Neural cell (in vitro differentiated cells): ENCODE measurements at regions not wholly inside any gene's neighbourhood (a gene's known extent, or its start where the extent isn't known, plus 50 kb on each side); places are given as distances from the start of the nearest gene placed in this dataset.

ENCODE experiments used
- H2AFZ ChIP-seq: fragments of 200-600, 300-800 bp; sonication (generic), shearing (Covaris generic); 2 replicates; pipeline ENCODE4 v1.6.0; 2014; ENCODE audit warnings: low read depth, mild to moderate bottlenecking, antibody characterized with exemption, low read length, moderate library complexity
- H3F3A ChIP-seq: fragments of 200-600 bp; shearing (Covaris generic); 2 replicates; pipeline ENCODE4 v1.6.1; 2016; ENCODE audit warnings: mild to moderate bottlenecking, moderate library complexity, mixed read lengths, antibody characterized with exemption, low read length; ENCODE audit not compliant: insufficient read depth, poor library complexity, severe bottlenecking
- H3K27ac ChIP-seq: fragments of 200-600, 300-800 bp; sonication (generic), shearing (Covaris generic); 2 replicates; pipeline ENCODE4 v1.5.1; 2014; ENCODE audit warnings: mild to moderate bottlenecking, low read length, moderate library complexity
- H3K27me3 ChIP-seq: fragments of 300-800, 200-600 bp; sonication (generic), shearing (Covaris generic); 2 replicates; pipeline ENCODE4 v1.6.0; 2014; ENCODE audit warnings: mild to moderate bottlenecking, low read depth, low read length, moderate library complexity; ENCODE audit not compliant: insufficient read depth
- H3K36me3 ChIP-seq: fragments of 300-800, 200-600 bp; sonication (generic), shearing (Covaris generic); 2 replicates; pipeline ENCODE4 v1.5.1; 2014; ENCODE audit warnings: mild to moderate bottlenecking, antibody characterized with exemption, low read length, moderate library complexity; ENCODE audit not compliant: insufficient read depth
- H3K4me2 ChIP-seq: fragments of 300-800, 200-600 bp; sonication (generic), shearing (Covaris generic); 2 replicates; pipeline ENCODE4 v1.6.0; 2014; ENCODE audit warnings: mild to moderate bottlenecking, low read length
- H3K4me3 ChIP-seq: fragments of 300-800, 200-600 bp; sonication (generic), shearing (Covaris generic); 2 replicates; pipeline ENCODE4 v1.5.1; 2014; ENCODE audit warnings: mild to moderate bottlenecking, low read length, moderate library complexity
- H3K79me2 ChIP-seq: fragments of 200-600 bp; shearing (Covaris generic); replicated peaks from 2 replicates; pipeline ENCODE4 v1.6.0; 2014; ENCODE audit warnings: mild to moderate bottlenecking, low read length, moderate library complexity; ENCODE audit not compliant: insufficient read depth
- H3K9ac ChIP-seq: fragments of 300-800, 200-600 bp; sonication (generic), shearing (Covaris generic); 2 replicates; pipeline ENCODE4 v1.6.1; 2016; ENCODE audit warnings: mild to moderate bottlenecking, low read length, mixed read lengths
- H3K9me2 ChIP-seq: fragments of 200-600 bp; shearing (Covaris generic); 2 replicates; pipeline ENCODE4 v1.6.1; 2016; ENCODE audit warnings: mild to moderate bottlenecking, low read length, mixed read lengths; ENCODE audit not compliant: insufficient read depth
- H3K9me3 ChIP-seq: fragments of 200-600, 300-800 bp; sonication (generic), shearing (Covaris generic); 2 replicates; pipeline ENCODE4 v1.6.1; 2016; ENCODE audit warnings: mild to moderate bottlenecking, mixed run types, low read length, moderate library complexity, mixed read lengths
- H4K20me1 ChIP-seq: fragments of 200-600 bp; shearing (Covaris generic); 2 replicates; pipeline ENCODE4 v1.6.1; 2016; ENCODE audit warnings: mild to moderate bottlenecking, mixed run types; ENCODE audit not compliant: insufficient read depth
- CTCF ChIP-seq: fragments of 450-650 bp; IDR thresholded peaks from 2 replicates; pipeline ENCODE4 v1.5.1; 2014; ENCODE audit warnings: antibody characterized with exemption, mild to moderate bottlenecking, moderate library complexity; ENCODE audit not compliant: poor library complexity, severe bottlenecking
- EP300 ChIP-seq: fragments of 450-650 bp; conservative IDR thresholded peaks from 2 replicates; pipeline ENCODE4 v1.6.1; 2014; ENCODE audit warnings: antibody characterized with exemption, mild to moderate bottlenecking, moderate library complexity; ENCODE audit not compliant: poor library complexity, severe bottlenecking
- EZH2 ChIP-seq: fragments of 200-600, 300-800 bp; shearing (Covaris generic), sonication (generic); IDR thresholded peaks from 2 replicates; pipeline ENCODE4 v1.6.1; 2014; ENCODE audit warnings: antibody characterized with exemption, low read length, borderline replicate concordance, mild to moderate bottlenecking; ENCODE audit not compliant: insufficient read depth, poor library complexity, severe bottlenecking
- MXI1 ChIP-seq: fragments of 450-650 bp; conservative IDR thresholded peaks from 2 replicates; pipeline ENCODE4 v1.6.1; 2014; ENCODE audit warnings: antibody characterized with exemption, mild to moderate bottlenecking; ENCODE audit not compliant: poor library complexity, severe bottlenecking
- POLR2AphosphoS5 ChIP-seq: IDR thresholded peaks from 2 replicates; pipeline ENCODE4 v1.6.1; 2012
- RAD21 ChIP-seq: fragments of 450-650 bp; conservative IDR thresholded peaks from 2 replicates; pipeline ENCODE4 v1.6.1; 2014; ENCODE audit warnings: antibody characterized with exemption, mild to moderate bottlenecking, moderate library complexity
- REST ChIP-seq: IDR thresholded peaks from 2 replicates; pipeline ENCODE4 v1.6.1; 2012; ENCODE audit warnings: borderline replicate concordance
- SMC3 ChIP-seq: fragments of 450-650 bp; conservative IDR thresholded peaks from 2 replicates; pipeline ENCODE4 v1.6.1; 2014; ENCODE audit warnings: antibody characterized with exemption, mild to moderate bottlenecking, moderate library complexity; ENCODE audit not compliant: poor library complexity
- TAF1 ChIP-seq: IDR thresholded peaks from 2 replicates; pipeline ENCODE4 v1.6.1; 2012; ENCODE audit warnings: low read depth

GRCh38 chr1:58409336-58409735 is 137.2 kb downstream of the OMA1 start:
- Histone ChIP-seq H2AFZ (no peak overlapping the region), H3K27ac (no peak overlapping the region)
- TF ChIP-seq TAF1, result no peak
- no peak for TF ChIP-seq RAD21
- TF ChIP-seq SMC3, result no peak
- no peak for TF ChIP-seq MXI1
- no peak for TF ChIP-seq CTCF
- TF ChIP-seq EZH2, result no peak

GRCh38 chr1:58406301-58407071 is 140.0 kb downstream of the OMA1 start:
- H3K79me2 ChIP-seq, result no peaks in the 10 kb centered on the region
- H3K27me3 ChIP-seq, result no peaks in the 10 kb centered on the region
- no peaks in the 10 kb centered on the region for H3K9me3 ChIP-seq
- H2AFZ ChIP-seq, result no peak overlapping the region
- no peak for TF ChIP-seq EP300
- no peak for TF ChIP-seq CTCF
- TF ChIP-seq EZH2, result no peak
- TF ChIP-seq POLR2AphosphoS5, result no peak
- TF ChIP-seq MXI1, result no peak
- TF ChIP-seq REST, result no peak
- TF ChIP-seq RAD21, result no peak
- TF ChIP-seq TAF1, result no peak
- no peaks in the 10 kb centered on the region for H3K9me2 ChIP-seq
- H3K27ac ChIP-seq, result no peak overlapping the region
- no peaks in the 10 kb centered on the region for H3K36me3 ChIP-seq
- no peaks in the 10 kb centered on the region for H4K20me1 ChIP-seq
- H3K9ac ChIP-seq, result no peak overlapping the region
- H3K4me3 ChIP-seq, result no peak overlapping the region
- no peaks in the 10 kb centered on the region for H3F3A ChIP-seq
- no peak overlapping the region for H3K4me2 ChIP-seq

More at GRCh38 chr1:58409336-58409735, 137.2 kb downstream of the OMA1 start:
- no peaks in the 10 kb centered on the region for H4K20me1 ChIP-seq
- H3K79me2 ChIP-seq, result no peaks in the 10 kb centered on the region
- H3K36me3 ChIP-seq, result no peaks in the 10 kb centered on the region
- H3K9ac ChIP-seq, result no peak overlapping the region
- H3K4me2 ChIP-seq, result no peak overlapping the region
- H3K9me3 ChIP-seq, result no peaks in the 10 kb centered on the region
- H3K27me3 ChIP-seq, result no peaks in the 10 kb centered on the region
- H3K9me2 ChIP-seq, result no peaks in the 10 kb centered on the region
- H3F3A ChIP-seq, result no peaks in the 10 kb centered on the region
- H3K4me3 ChIP-seq, result no peak overlapping the region
